Colonic mucosa (tissue), 4 donors: ENCODE measurements at regions not wholly inside any gene's neighbourhood (a gene's known extent, or its start where the extent isn't known, plus 50 kb on each side); places are given as distances from the start of the nearest gene placed in this dataset.
A peak's percentile ranks its signal among the peaks of the same experiment; 100 is the strongest.

Experiments
- DNase-seq: peaks from one replicate; pipeline ENCODE4 v3.0.0-alpha.2; 2020
- H3K27ac ChIP-seq: fragments of 200-600 bp; one replicate; pipeline ENCODE4 v1.8.0; 2021
- H3K27me3 ChIP-seq: fragments of 200-600 bp; one replicate; pipeline ENCODE4 v1.8.0; 2021
- H3K36me3 ChIP-seq: fragments of 200-600 bp; one replicate; pipeline ENCODE4 v1.8.0; 2021
- H3K4me1 ChIP-seq: fragments of 200-600 bp; one replicate; pipeline ENCODE4 v1.8.0; 2021; ENCODE audit warnings: mild to moderate bottlenecking
- H3K4me3 ChIP-seq: fragments of 200-600 bp; one replicate; pipeline ENCODE4 v1.8.0; 2021
- H3K9ac ChIP-seq, 2 donors: one replicate each; pipeline ENCODE4 v1.7.0; 2013; ENCODE audit warnings: control low read depth in 2 of 2, low read depth in 2 of 2, low read length in 2 of 2
- H3K9me3 ChIP-seq: fragments of 200-600 bp; one replicate; pipeline ENCODE4 v1.8.0; 2021
- intact Hi-C: fragments of 100-400 bp; cut with DNase I; formaldehyde crosslinking; loops from one replicate; pipeline ENCODE4 v1.14.1; 2022
- TF ChIP-seq, protein P1 (sequence below): fragments of 200-600 bp; IDR thresholded peaks from one replicate; pipeline ENCODE4 v1.8.0; 2022; ENCODE audit warnings: antibody characterized with exemption, mild to moderate bottlenecking
- donor health status: healthy.
- donor health status: DM: no; HTN: no; CAD: no.
- donor health status: DM: no; HTN: no; CAD: no.

- Histone ChIP-seq H3K27me3 (no peaks in the 10 kb centered on the region), H3K9me3 (no peaks in the 10 kb centered on the region), H3K27ac (peak overlapping the region; percentile 1), H3K9ac (no peak overlapping the region), H3K36me3 (no peaks in the 10 kb centered on the region), H3K4me3 (no peak overlapping the region), H3K4me1 (no peaks in the 10 kb centered on the region)
- intact Hi-C loops, result no loop called here
- TF ChIP-seq, protein P1, sequence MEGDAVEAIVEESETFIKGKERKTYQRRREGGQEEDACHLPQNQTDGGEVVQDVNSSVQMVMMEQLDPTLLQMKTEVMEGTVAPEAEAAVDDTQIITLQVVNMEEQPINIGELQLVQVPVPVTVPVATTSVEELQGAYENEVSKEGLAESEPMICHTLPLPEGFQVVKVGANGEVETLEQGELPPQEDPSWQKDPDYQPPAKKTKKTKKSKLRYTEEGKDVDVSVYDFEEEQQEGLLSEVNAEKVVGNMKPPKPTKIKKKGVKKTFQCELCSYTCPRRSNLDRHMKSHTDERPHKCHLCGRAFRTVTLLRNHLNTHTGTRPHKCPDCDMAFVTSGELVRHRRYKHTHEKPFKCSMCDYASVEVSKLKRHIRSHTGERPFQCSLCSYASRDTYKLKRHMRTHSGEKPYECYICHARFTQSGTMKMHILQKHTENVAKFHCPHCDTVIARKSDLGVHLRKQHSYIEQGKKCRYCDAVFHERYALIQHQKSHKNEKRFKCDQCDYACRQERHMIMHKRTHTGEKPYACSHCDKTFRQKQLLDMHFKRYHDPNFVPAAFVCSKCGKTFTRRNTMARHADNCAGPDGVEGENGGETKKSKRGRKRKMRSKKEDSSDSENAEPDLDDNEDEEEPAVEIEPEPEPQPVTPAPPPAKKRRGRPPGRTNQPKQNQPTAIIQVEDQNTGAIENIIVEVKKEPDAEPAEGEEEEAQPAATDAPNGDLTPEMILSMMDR, result no peak
- DNase-seq, result no peak
Measured at GRCh38 chr5:8827696-8828095, 718.2 kb downstream of the SEMA5A start.

DNA sequence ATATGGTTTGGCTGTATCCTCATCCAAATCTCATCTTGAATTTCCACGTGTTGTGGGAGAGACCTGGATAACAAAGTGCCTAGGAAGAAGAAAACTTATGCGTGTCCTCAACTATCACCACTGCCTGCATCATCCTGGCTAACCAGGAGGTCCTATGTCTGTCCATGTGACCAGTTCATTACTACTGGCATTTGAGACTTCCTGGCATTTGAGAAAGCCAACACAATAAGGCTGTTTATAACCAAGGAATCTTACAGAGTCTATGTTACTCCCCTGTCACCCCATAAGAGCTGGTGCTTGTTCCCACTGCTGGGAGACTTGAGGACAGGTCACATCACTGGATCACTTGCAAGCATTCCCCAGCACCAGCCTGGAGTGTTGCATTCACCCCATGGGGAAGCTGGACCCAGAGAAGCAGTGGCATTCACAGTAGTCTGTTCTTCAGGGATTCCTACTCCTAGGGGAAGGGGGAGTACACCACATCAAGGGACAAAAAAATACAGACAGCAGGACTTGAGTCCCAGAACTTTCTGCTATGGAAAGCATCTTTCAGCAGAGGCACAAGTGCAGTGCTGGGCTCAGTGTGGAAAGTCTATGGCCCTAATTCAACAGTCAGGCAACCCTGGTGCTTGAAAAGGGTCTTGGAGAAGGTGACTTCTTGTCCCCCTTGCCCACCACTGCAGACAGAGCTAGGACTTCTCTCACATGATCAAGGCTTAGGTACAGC is 717.1 kb downstream of the SEMA5A start:
- no peaks in the 10 kb centered on the region for H3K36me3 ChIP-seq
- no peaks in the 10 kb centered on the region for H3K27me3 ChIP-seq
- no peaks in the 10 kb centered on the region for H3K4me1 ChIP-seq
- H3K9ac ChIP-seq, result no peak overlapping the region
- no peaks in the 10 kb centered on the region for H3K9me3 ChIP-seq
- no peak overlapping the region for H3K27ac ChIP-seq
- intact Hi-C loops, result no loop called here
- no peak for DNase-seq
- H3K4me3 ChIP-seq, result no peak overlapping the region
- TF ChIP-seq, protein P1, result no peak

DNA sequence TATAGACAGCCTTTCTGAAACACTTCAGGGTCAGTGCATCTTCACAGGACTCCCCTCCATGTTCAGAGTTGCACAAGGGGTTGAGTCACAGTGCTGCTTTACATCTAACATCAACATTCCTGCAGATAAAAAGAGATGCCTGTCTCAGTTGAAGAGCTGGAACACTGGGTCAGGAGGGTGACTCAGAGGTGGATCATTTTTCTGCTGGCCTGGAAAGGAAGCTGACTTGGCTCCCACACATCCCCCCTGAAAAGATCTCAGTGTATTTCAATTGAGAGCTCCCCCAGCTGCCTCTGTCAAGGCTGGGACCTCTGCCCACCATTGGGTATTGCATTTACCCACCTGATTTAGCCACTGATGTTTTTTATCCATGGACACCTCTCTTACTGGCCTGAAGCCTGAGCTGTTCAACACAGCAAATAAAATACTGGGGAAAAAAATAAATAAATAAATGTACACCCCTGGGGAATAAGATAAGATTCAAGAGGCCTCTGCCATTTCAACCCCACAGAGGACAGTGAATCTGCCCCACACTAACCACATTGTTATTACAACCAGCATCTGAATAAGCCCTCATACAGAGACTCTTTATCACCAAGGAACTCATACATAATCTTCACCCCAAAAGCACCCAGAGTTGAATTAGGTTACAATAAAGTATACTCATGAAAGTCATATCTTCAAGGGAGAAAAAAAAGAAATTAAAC is 716.4 kb downstream of the SEMA5A start:
- no peak for DNase-seq
- intact Hi-C loops, result no loop called here
- H3K4me1 ChIP-seq, result no peaks in the 10 kb centered on the region
- no peak overlapping the region for H3K4me3 ChIP-seq
- H3K9ac ChIP-seq, result no peak overlapping the region
- H3K27ac ChIP-seq, result no peak overlapping the region
- no peaks in the 10 kb centered on the region for H3K27me3 ChIP-seq
- H3K36me3 ChIP-seq, result no peaks in the 10 kb centered on the region
- no peaks in the 10 kb centered on the region for H3K9me3 ChIP-seq
- TF ChIP-seq, protein P1, result no peak

DNA sequence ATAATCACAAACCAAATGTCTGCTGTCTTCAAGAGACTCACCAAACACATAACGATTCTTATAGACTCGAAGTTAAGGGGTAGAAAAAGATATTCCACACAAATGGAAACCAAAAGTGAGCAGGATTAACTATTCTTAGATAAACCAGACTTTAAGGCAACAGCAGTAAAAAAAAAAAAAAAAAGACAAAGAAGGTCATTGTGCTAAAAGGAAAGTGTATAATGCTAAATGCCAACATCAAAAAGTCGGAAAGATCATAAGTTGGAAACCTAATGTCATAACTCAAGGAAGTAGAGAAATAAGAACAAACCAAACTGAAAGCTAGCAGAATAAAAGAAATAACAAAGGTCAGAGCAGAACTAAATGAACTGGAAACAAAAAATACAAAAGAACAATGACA is 714.6 kb downstream of the SEMA5A start:
- no peak overlapping the region for H3K27ac ChIP-seq
- intact Hi-C loops, result no loop called here
- DNase-seq, result no peak
- no peaks in the 10 kb centered on the region for H3K27me3 ChIP-seq
- TF ChIP-seq, protein P1, result no peak
- no peaks in the 10 kb centered on the region for H3K36me3 ChIP-seq
- H3K4me3 ChIP-seq, result no peak overlapping the region
- no peaks in the 10 kb centered on the region for H3K4me1 ChIP-seq
- no peak overlapping the region for H3K9ac ChIP-seq
- H3K9me3 ChIP-seq, result no peaks in the 10 kb centered on the region

- Histone ChIP-seq H3K4me1 (no peaks in the 10 kb centered on the region), H3K27ac (no peak overlapping the region), H3K4me3 (no peak overlapping the region), H3K36me3 (no peaks in the 10 kb centered on the region), H3K9me3 (no peaks in the 10 kb centered on the region), H3K9ac (no peak overlapping the region), H3K27me3 (no peaks in the 10 kb centered on the region)
- DNase-seq, result no peak
- intact Hi-C loops, result no loop called here
- TF ChIP-seq, protein P1, result no peak
Measured at GRCh38 chr5:8831854-8832253, 714.0 kb downstream of the SEMA5A start.
